Prostate gland (tissue), 2 donors: ENCODE measurements at regions not wholly inside any gene's neighbourhood (a gene's known extent, or its start where the extent isn't known, plus 50 kb on each side); places are given as distances from the start of the nearest gene placed in this dataset.

Experiments used
- POLR2A ChIP-seq: fragments of 450-650 bp; IDR thresholded peaks from one replicate; pipeline ENCODE4 v1.6.1; 2016; ENCODE audit warnings: antibody characterized with exemption, mild to moderate bottlenecking
- TF ChIP-seq, protein P1 (sequence below), 4 experiments: fragments of 200-600 bp in 2 of 4; fragments of 450-650 bp in 2 of 4; sonication (generic) in 2 of 4; IDR thresholded peaks; 1 replicate in 3 of 4; 2 replicates in 1 of 4; pipeline ENCODE4 v1.5.1; 2016 to 2019; ENCODE audit warnings: antibody characterized with exemption in 4 of 4, mild to moderate bottlenecking in 2 of 4, moderate library complexity in 2 of 4

DNA sequence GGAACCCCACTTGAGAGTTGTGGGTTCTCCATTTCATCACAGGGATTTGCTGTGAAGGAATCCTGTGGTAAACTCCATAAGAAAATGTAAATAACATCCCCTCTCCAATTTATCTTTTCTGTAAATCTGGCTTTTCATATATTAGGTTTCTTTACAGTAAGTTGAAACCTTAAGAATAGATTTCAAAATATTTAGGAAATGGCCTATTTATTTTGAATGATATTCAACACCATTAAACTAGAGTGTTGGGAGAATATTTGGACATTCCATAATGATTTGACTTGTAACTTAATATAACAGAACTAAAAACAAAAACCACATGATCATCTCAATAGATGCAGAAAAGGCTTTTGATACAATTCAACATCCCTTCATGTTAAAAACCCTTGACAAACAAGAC, 197.3 kb upstream of the PGRMC2 start:
- TF ChIP-seq, protein P1, sequence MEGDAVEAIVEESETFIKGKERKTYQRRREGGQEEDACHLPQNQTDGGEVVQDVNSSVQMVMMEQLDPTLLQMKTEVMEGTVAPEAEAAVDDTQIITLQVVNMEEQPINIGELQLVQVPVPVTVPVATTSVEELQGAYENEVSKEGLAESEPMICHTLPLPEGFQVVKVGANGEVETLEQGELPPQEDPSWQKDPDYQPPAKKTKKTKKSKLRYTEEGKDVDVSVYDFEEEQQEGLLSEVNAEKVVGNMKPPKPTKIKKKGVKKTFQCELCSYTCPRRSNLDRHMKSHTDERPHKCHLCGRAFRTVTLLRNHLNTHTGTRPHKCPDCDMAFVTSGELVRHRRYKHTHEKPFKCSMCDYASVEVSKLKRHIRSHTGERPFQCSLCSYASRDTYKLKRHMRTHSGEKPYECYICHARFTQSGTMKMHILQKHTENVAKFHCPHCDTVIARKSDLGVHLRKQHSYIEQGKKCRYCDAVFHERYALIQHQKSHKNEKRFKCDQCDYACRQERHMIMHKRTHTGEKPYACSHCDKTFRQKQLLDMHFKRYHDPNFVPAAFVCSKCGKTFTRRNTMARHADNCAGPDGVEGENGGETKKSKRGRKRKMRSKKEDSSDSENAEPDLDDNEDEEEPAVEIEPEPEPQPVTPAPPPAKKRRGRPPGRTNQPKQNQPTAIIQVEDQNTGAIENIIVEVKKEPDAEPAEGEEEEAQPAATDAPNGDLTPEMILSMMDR (IDR thresholded peaks at IDR 0.05) = no peak
- TF ChIP-seq POLR2A = no peak
